Karpas-422 (cell line): ENCODE measurements at regions not wholly inside any gene's neighbourhood (a gene's known extent, or its start where the extent isn't known, plus 50 kb on each side); places are given as distances from the start of the nearest gene placed in this dataset.

Experiments
- DNase-seq: peaks from one replicate; pipeline ENCODE4 v3.0.0-alpha.2; 2015
- H2AFZ ChIP-seq: fragments of 200-600 bp; sonication (generic); 2 replicates; pipeline ENCODE4 v1.6.1; 2014; ENCODE audit warnings: antibody characterized with exemption, low read length, mixed read lengths
- H3K27ac ChIP-seq: fragments of 200-600 bp; sonication (generic); 2 replicates; pipeline ENCODE4 v1.5.1; 2014; ENCODE audit warnings: mild to moderate bottlenecking, low read length, moderate library complexity
- H3K27me3 ChIP-seq: fragments of 200-600 bp; sonication (generic); 2 replicates; pipeline ENCODE4 v1.6.1; 2014; ENCODE audit warnings: low read length, mixed read lengths
- H3K36me3 ChIP-seq: fragments of 200-600 bp; sonication (generic); 2 replicates; pipeline ENCODE4 v1.6.1; 2014; ENCODE audit warnings: low read length, mixed read lengths; ENCODE audit not compliant: insufficient read depth
- H3K4me1 ChIP-seq: fragments of 200-600 bp; sonication (generic); 2 replicates; pipeline ENCODE4 v1.6.1; 2014; ENCODE audit warnings: mild to moderate bottlenecking, low read length, mixed read lengths
- H3K4me2 ChIP-seq: fragments of 200-600 bp; sonication (generic); 2 replicates; pipeline ENCODE4 v1.6.1; 2014; ENCODE audit warnings: low read length, low read depth, mild to moderate bottlenecking; ENCODE audit not compliant: poor library complexity, severe bottlenecking
- H3K4me3 ChIP-seq: fragments of 200-600 bp; sonication (generic); 2 replicates; pipeline ENCODE4 v1.5.1; 2014; ENCODE audit warnings: mild to moderate bottlenecking, antibody characterized with exemption, low read length, mixed read lengths
- H3K79me2 ChIP-seq: fragments of 200-600 bp; sonication (generic); 2 replicates; pipeline ENCODE4 v1.6.1; 2014; ENCODE audit warnings: mild to moderate bottlenecking, low read length, mixed read lengths
- H3K9ac ChIP-seq: fragments of 200-600 bp; sonication (generic); 2 replicates; pipeline ENCODE4 v1.6.0; 2014; ENCODE audit warnings: low read length
- H3K9me2 ChIP-seq: fragments of 200-600 bp; sonication (generic), shearing (Covaris generic); replicated peaks from 2 replicates; pipeline ENCODE4 v1.6.0; 2014; ENCODE audit warnings: mild to moderate bottlenecking, low read length, moderate library complexity; ENCODE audit not compliant: insufficient read depth
- H3K9me3 ChIP-seq: fragments of 300-700, 200-600 bp; sonication (generic); 2 replicates; pipeline ENCODE4 v1.6.1; 2014; ENCODE audit warnings: low read length, mixed read lengths
- H4K20me1 ChIP-seq: fragments of 200-600 bp; sonication (generic); 2 replicates; pipeline ENCODE4 v1.6.1; 2014; ENCODE audit warnings: mild to moderate bottlenecking, antibody characterized with exemption, low read length, low read depth; ENCODE audit not compliant: insufficient read depth

GRCh38 chr5:92374859-92375258, 991.7 kb upstream of the ARRDC3 start:
- H3K4me3 ChIP-seq, result no peak overlapping the region
- H3K4me2 ChIP-seq, result no peak overlapping the region
- H3K79me2 ChIP-seq, result no peaks in the 10 kb centered on the region
- no peaks in the 10 kb centered on the region for H3K27me3 ChIP-seq
- no peaks in the 10 kb centered on the region for H3K4me1 ChIP-seq
- no peak overlapping the region for H2AFZ ChIP-seq
- H3K27ac ChIP-seq, result no peak overlapping the region
- H3K9me2 ChIP-seq, result no peaks in the 10 kb centered on the region
- H4K20me1 ChIP-seq, result no peaks in the 10 kb centered on the region
- H3K9me3 ChIP-seq, result peaks cover 23% of the 10 kb centered on the region
- H3K36me3 ChIP-seq, result no peaks in the 10 kb centered on the region
- H3K9ac ChIP-seq, result no peak overlapping the region
- DNase-seq, result no peak

GRCh38 chr5:92372766-92373165, 989.6 kb upstream of the ARRDC3 start:
- Histone ChIP-seq H3K9me3 (peaks cover 15% of the 10 kb centered on the region), H4K20me1 (no peaks in the 10 kb centered on the region), H3K9ac (no peak overlapping the region), H3K9me2 (no peaks in the 10 kb centered on the region), H2AFZ (no peak overlapping the region), H3K4me1 (no peaks in the 10 kb centered on the region), H3K79me2 (no peaks in the 10 kb centered on the region), H3K36me3 (no peaks in the 10 kb centered on the region), H3K4me2 (no peak overlapping the region), H3K4me3 (no peak overlapping the region), H3K27ac (no peak overlapping the region), H3K27me3 (no peaks in the 10 kb centered on the region)
- no peak for DNase-seq

- H3K79me2 ChIP-seq, result no peaks in the 10 kb centered on the region
- no peaks in the 10 kb centered on the region for H3K27me3 ChIP-seq
- H4K20me1 ChIP-seq, result no peaks in the 10 kb centered on the region
- H2AFZ ChIP-seq, result no peak overlapping the region
- no peak for DNase-seq
- H3K27ac ChIP-seq, result no peak overlapping the region
- H3K9me2 ChIP-seq, result no peaks in the 10 kb centered on the region
- no peak overlapping the region for H3K4me3 ChIP-seq
- no peak overlapping the region for H3K4me2 ChIP-seq
- no peaks in the 10 kb centered on the region for H3K4me1 ChIP-seq
- no peak overlapping the region for H3K9ac ChIP-seq
- no peaks in the 10 kb centered on the region for H3K36me3 ChIP-seq
- peaks cover 15% of the 10 kb centered on the region for H3K9me3 ChIP-seq
These were observed 988.7 kb upstream of the ARRDC3 start for GRCh38 chr5:92371889-92372235.

- no peaks in the 10 kb centered on the region for H4K20me1 ChIP-seq
- H3K9me3 ChIP-seq, result peaks cover 15% of the 10 kb centered on the region
- no peaks in the 10 kb centered on the region for H3K4me1 ChIP-seq
- no peaks in the 10 kb centered on the region for H3K27me3 ChIP-seq
- no peaks in the 10 kb centered on the region for H3K36me3 ChIP-seq
- H2AFZ ChIP-seq, result no peak overlapping the region
- no peaks in the 10 kb centered on the region for H3K79me2 ChIP-seq
- DNase-seq, result no peak
- H3K4me3 ChIP-seq, result no peak overlapping the region
- H3K27ac ChIP-seq, result no peak overlapping the region
- no peaks in the 10 kb centered on the region for H3K9me2 ChIP-seq
- no peak overlapping the region for H3K9ac ChIP-seq
- no peak overlapping the region for H3K4me2 ChIP-seq
These were observed 988.2 kb upstream of the ARRDC3 start for GRCh38 chr5:92371171-92371888.

GRCh38 chr5:92370032-92370431, 986.9 kb upstream of the ARRDC3 start:
- Histone ChIP-seq H3K9ac (no peak overlapping the region), H3K27ac (no peak overlapping the region)
- DNase-seq, result no peak

GRCh38 chr5:92369587-92369986, 986.5 kb upstream of the ARRDC3 start:
- Histone ChIP-seq H3K27ac (no peak overlapping the region), H2AFZ (no peak overlapping the region), H3K4me1 (no peaks in the 10 kb centered on the region), H3K4me2 (no peak overlapping the region), H3K4me3 (no peak overlapping the region), H3K9me2 (no peaks in the 10 kb centered on the region), H3K27me3 (no peaks in the 10 kb centered on the region), H3K9ac (no peak overlapping the region), H3K36me3 (no peaks in the 10 kb centered on the region), H4K20me1 (no peaks in the 10 kb centered on the region), H3K9me3 (peaks cover 18% of the 10 kb centered on the region), H3K79me2 (no peaks in the 10 kb centered on the region)
- DNase-seq, result no peak

More at GRCh38 chr5:92370032-92370431, 986.9 kb upstream of the ARRDC3 start:
- Histone ChIP-seq H3K36me3 (no peaks in the 10 kb centered on the region), H4K20me1 (no peaks in the 10 kb centered on the region), H3K9me2 (no peaks in the 10 kb centered on the region), H3K4me3 (no peak overlapping the region), H3K27me3 (no peaks in the 10 kb centered on the region), H3K9me3 (peaks cover 16% of the 10 kb centered on the region), H3K79me2 (no peaks in the 10 kb centered on the region), H3K4me2 (no peak overlapping the region), H3K4me1 (no peaks in the 10 kb centered on the region), H2AFZ (no peak overlapping the region)

- Histone ChIP-seq H3K36me3 (no peaks in the 10 kb centered on the region), H3K79me2 (no peaks in the 10 kb centered on the region), H3K27me3 (no peaks in the 10 kb centered on the region), H3K9ac (no peak overlapping the region), H3K27ac (no peak overlapping the region), H3K9me2 (no peaks in the 10 kb centered on the region), H2AFZ (no peak overlapping the region), H3K4me1 (no peaks in the 10 kb centered on the region), H3K4me2 (no peak overlapping the region), H3K9me3 (peaks cover 31% of the 10 kb centered on the region), H3K4me3 (no peak overlapping the region), H4K20me1 (no peaks in the 10 kb centered on the region)
- no peak for DNase-seq
These were observed 982.0 kb upstream of the ARRDC3 start for GRCh38 chr5:92364986-92365550.

GRCh38 chr5:92353107-92354030, 970.3 kb upstream of the ARRDC3 start:
- peaks cover 19% of the 10 kb centered on the region for H3K9me3 ChIP-seq
- no peaks in the 10 kb centered on the region for H4K20me1 ChIP-seq
- no peaks in the 10 kb centered on the region for H3K79me2 ChIP-seq
- DNase-seq, result no peak
- no peaks in the 10 kb centered on the region for H3K36me3 ChIP-seq
- H3K27me3 ChIP-seq, result no peaks in the 10 kb centered on the region
- no peak overlapping the region for H3K4me3 ChIP-seq
- no peaks in the 10 kb centered on the region for H3K9me2 ChIP-seq
- H3K9ac ChIP-seq, result no peak overlapping the region
- no peaks in the 10 kb centered on the region for H3K4me1 ChIP-seq
- no peak overlapping the region for H3K27ac ChIP-seq
- no peak overlapping the region for H2AFZ ChIP-seq
- no peak overlapping the region for H3K4me2 ChIP-seq
